ENCODE measurements at regions not wholly inside any gene's neighbourhood (a gene's known extent, or its start where the extent isn't known, plus 50 kb on each side); places are given as distances from the start of the nearest gene placed in this dataset.

GRCh38 chr14:43938588-43939281, 568.3 kb downstream of the FSCB start:
- H3K4me3 ChIP-seq = no peak overlapping the region
- H3K27me3 ChIP-seq = no peaks in the 10 kb centered on the region
- H3K9me3 ChIP-seq = no peaks in the 10 kb centered on the region
- no peak for DNase-seq (ENCODE audit: extremely low spot score)
- H3K36me3 ChIP-seq = no peaks in the 10 kb centered on the region
- TF ChIP-seq POLR2A (IDR thresholded peaks at IDR 0.05; ENCODE audit: low read depth) = no peak
- H3K4me1 ChIP-seq = no peaks in the 10 kb centered on the region
- H3K27ac ChIP-seq (replicated peaks in 1 of 4) = no peak overlapping the region
- intact Hi-C loops (cut with DNase I) = no loop called here
- WGBS = 88% methylated on average over 21 of the region's 25 CpGs

GRCh38 chr14:43937001-43937400, 570.1 kb downstream of the FSCB start:
- Histone ChIP-seq H3K27ac (replicated peaks in 1 of 4) (no peak overlapping the region), H3K36me3 (no peaks in the 10 kb centered on the region), H3K4me1 (no peaks in the 10 kb centered on the region), H3K4me3 (no peak overlapping the region), H3K9me3 (no peaks in the 10 kb centered on the region), H3K27me3 (no peaks in the 10 kb centered on the region)
- DNase-seq (ENCODE audit: extremely low spot score) = no peak
- intact Hi-C loops (cut with DNase I) = no loop called here
- WGBS = 100% methylated on average over 1 of the region's 2 CpGs
- no peak for TF ChIP-seq CTCF (IDR thresholded peaks at IDR 0.05)
- TF ChIP-seq POLR2A (IDR thresholded peaks at IDR 0.05; ENCODE audit: low read depth) = no peak
- TF ChIP-seq EP300 (IDR thresholded peaks at IDR 0.05) = no peak
- TF ChIP-seq POLR2AphosphoS5 (IDR thresholded peaks at IDR 0.05) = no peak

- H3K4me1 ChIP-seq = no peaks in the 10 kb centered on the region
- 83% methylated on average over 1 of the region's 1 CpG for WGBS
- H3K4me3 ChIP-seq = no peak overlapping the region
- no peak for DNase-seq (ENCODE audit: extremely low spot score)
- H3K27ac ChIP-seq (replicated peaks in 1 of 4) = no peak overlapping the region
- H3K36me3 ChIP-seq = no peaks in the 10 kb centered on the region
- H3K27me3 ChIP-seq = no peaks in the 10 kb centered on the region
- no peak for TF ChIP-seq EP300 (IDR thresholded peaks at IDR 0.05)
- no peak for TF ChIP-seq POLR2A (IDR thresholded peaks at IDR 0.05; ENCODE audit: low read depth)
- TF ChIP-seq CTCF (IDR thresholded peaks at IDR 0.05) = no peak
- no peak for TF ChIP-seq POLR2AphosphoS5 (IDR thresholded peaks at IDR 0.05)
- H3K9me3 ChIP-seq = no peaks in the 10 kb centered on the region
- intact Hi-C loops (cut with DNase I) = no loop called here
Observed at GRCh38 chr14:43934102-43934501, 573.0 kb downstream of the FSCB start.

- H3K4me1 ChIP-seq = no peaks in the 10 kb centered on the region
- intact Hi-C loops (cut with DNase I) = no loop called here
- 78% methylated on average over 4 of the region's 4 CpGs for WGBS
- H3K27ac ChIP-seq (replicated peaks in 1 of 4) = no peak overlapping the region
- H3K27me3 ChIP-seq = no peaks in the 10 kb centered on the region
- no peak for DNase-seq (ENCODE audit: extremely low spot score)
- H3K9me3 ChIP-seq = no peaks in the 10 kb centered on the region
- no peak for TF ChIP-seq EP300 (IDR thresholded peaks at IDR 0.05)
- TF ChIP-seq POLR2A (IDR thresholded peaks at IDR 0.05; ENCODE audit: low read depth) = no peak
- TF ChIP-seq POLR2AphosphoS5 (IDR thresholded peaks at IDR 0.05) = no peak
- no peak for TF ChIP-seq CTCF (IDR thresholded peaks at IDR 0.05)
- H3K4me3 ChIP-seq = no peak overlapping the region
- no peaks in the 10 kb centered on the region for H3K36me3 ChIP-seq
Observed at GRCh38 chr14:43914041-43914693, 592.9 kb downstream of the FSCB start.

- Histone ChIP-seq H3K27me3 (no peaks in the 10 kb centered on the region), H3K27ac (replicated peaks in 1 of 4) (no peak overlapping the region), H3K4me1 (no peaks in the 10 kb centered on the region), H3K4me3 (no peak overlapping the region), H3K36me3 (no peaks in the 10 kb centered on the region), H3K9me3 (no peaks in the 10 kb centered on the region)
- TF ChIP-seq CTCF (IDR thresholded peaks at IDR 0.05) (no peak), POLR2A (IDR thresholded peaks at IDR 0.05; ENCODE audit: low read depth) (no peak), POLR2AphosphoS5 (IDR thresholded peaks at IDR 0.05) (no peak), EP300 (IDR thresholded peaks at IDR 0.05) (no peak)
- no peak for DNase-seq (ENCODE audit: extremely low spot score)
- intact Hi-C loops (cut with DNase I) = no loop called here
- 58% methylated on average over 1 of the region's 1 CpG for WGBS
Observed at GRCh38 chr14:43903209-43903608, 603.9 kb downstream of the FSCB start.
